Erythroblast (primary cell): ENCODE measurements at regions not wholly inside any gene's neighbourhood (a gene's known extent, or its start where the extent isn't known, plus 50 kb on each side); places are given as distances from the start of the nearest gene placed in this dataset.

ENCODE experiments used
- GATA1 ChIP-seq: IDR thresholded peaks from 2 replicates; pipeline ENCODE4 v1.6.1; 2011; ENCODE audit warnings: low read depth, mild to moderate bottlenecking, control low read depth, low read length, moderate library complexity
- POLR2A ChIP-seq: IDR thresholded peaks from 2 replicates; pipeline ENCODE4 v1.6.1; 2011; ENCODE audit warnings: mild to moderate bottlenecking, low read length

DNA sequence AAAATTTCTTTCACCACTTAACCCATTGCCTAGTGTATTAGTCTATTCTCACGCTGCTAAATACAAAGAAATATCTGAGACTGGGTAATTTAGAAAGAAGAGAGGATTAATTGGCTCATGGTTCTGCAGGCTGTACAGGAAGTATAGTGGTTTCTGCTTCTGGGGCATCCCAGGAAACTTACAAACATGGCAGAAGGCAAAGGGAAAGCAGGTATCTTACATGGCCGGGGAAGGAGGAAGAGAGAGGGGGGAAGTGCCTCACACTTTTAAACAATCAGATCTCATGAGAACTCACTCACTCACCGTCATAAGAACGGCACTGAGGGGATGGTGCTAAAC is 931.4 kb upstream of the SOX9 start:
- TF ChIP-seq POLR2A (no peak), GATA1 (no peak)
